IMR-90 (cell line): ENCODE measurements at regions not wholly inside any gene's neighbourhood (a gene's known extent, or its start where the extent isn't known, plus 50 kb on each side); places are given as distances from the start of the nearest gene placed in this dataset.
"Not testable (repeated sequence)": the region's sequence is repeated elsewhere in the genome, so short reads cannot be mapped to it uniquely, and the experiment has no call there.

Experiments used
- ATAC-seq: fragments of 200-7000 bp; cut with Tn5 transposase; 2 replicates; pipeline ENCODE4 v1.9.1; 2020; ENCODE audit warnings: low read depth, mild to moderate bottlenecking, moderate library complexity
- BruUV-seq: library from RNA; stranded (reverse); fragments of 400-500 nt; replicated peaks from 2 replicates; lab custom pipeline; 2021; lab: Mats Ljungman, UMichigan
- CTCF ChIA-PET: fragments of 300-600 bp; formaldehyde crosslinking; extraction: SDS; loops from one replicate; lab custom pipeline; 2021; ENCODE audit warnings: antibody characterized with exemption; lab: Yijun Ruan, JAX
- POLR2A ChIA-PET: fragments of 300-600 bp; sonication (Branson Sonifier 250); formaldehyde crosslinking; loops from one replicate; lab custom pipeline; 2022; ENCODE audit warnings: antibody characterized with exemption; ENCODE audit not compliant: unreplicated experiment; lab: Charles Lee
- DNase-seq: peaks from one replicate; pipeline ENCODE4 v3.0.0; 2013
- H2AFZ ChIP-seq: replicated peaks from 2 replicates; pipeline ENCODE3; 2013; ENCODE audit warnings: low read length, mild to moderate bottlenecking; ENCODE audit not compliant: poor library complexity
- H2AK5ac ChIP-seq: 2 replicates; pipeline ENCODE4 v1.6.1; 2013; ENCODE audit warnings: low read depth, low read length, inconsistent platforms
- H2AK9ac ChIP-seq: replicated peaks from 2 replicates; pipeline ENCODE3; 2013; ENCODE audit warnings: mild to moderate bottlenecking, low read depth, low read length, moderate library complexity; ENCODE audit not compliant: poor library complexity
- H2BK120ac ChIP-seq: 2 replicates; pipeline ENCODE4 v1.6.1; 2013; ENCODE audit warnings: low read depth, low read length, inconsistent platforms
- H2BK15ac ChIP-seq: 3 replicates; pipeline ENCODE4 v1.6.1; 2013; ENCODE audit warnings: low read depth, low read length, inconsistent platforms
- H2BK20ac ChIP-seq: 2 replicates; pipeline ENCODE4 v1.6.1; 2013; ENCODE audit warnings: low read depth, mild to moderate bottlenecking, inconsistent platforms, low read length, moderate library complexity
- H2BK5ac ChIP-seq: 2 replicates; pipeline ENCODE4 v1.6.1; 2013; ENCODE audit warnings: mild to moderate bottlenecking, low read depth, low read length, inconsistent platforms; ENCODE audit not compliant: poor library complexity, severe bottlenecking
- H3K14ac ChIP-seq: replicated peaks from 2 replicates; pipeline ENCODE4 v1.6.1; 2013; ENCODE audit warnings: low read depth, low read length, inconsistent platforms
- H3K18ac ChIP-seq: 2 replicates; pipeline ENCODE4 v1.6.1; 2013; ENCODE audit warnings: low read depth, low read length, control low read depth
- H3K23ac ChIP-seq: 2 replicates; pipeline ENCODE4 v1.6.1; 2013; ENCODE audit warnings: low read depth, low read length, inconsistent platforms
- H3K27ac ChIP-seq: 2 replicates; pipeline ENCODE4 v1.5.1; 2013; ENCODE audit warnings: mild to moderate bottlenecking, control low read depth, low read length; ENCODE audit not compliant: insufficient read depth
- H3K27me3 ChIP-seq: 2 replicates; pipeline ENCODE4 v1.6.1; 2013; ENCODE audit warnings: low read length; ENCODE audit not compliant: control insufficient read depth, insufficient read depth
- H3K36me3 ChIP-seq: 2 replicates; pipeline ENCODE4 v1.6.1; 2013; ENCODE audit warnings: low read length, mixed read lengths; ENCODE audit not compliant: control insufficient read depth, insufficient read depth
- H3K4ac ChIP-seq: 2 replicates; pipeline ENCODE4 v1.6.1; 2013; ENCODE audit warnings: low read depth, low read length, inconsistent platforms
- H3K4me1 ChIP-seq: 2 replicates; pipeline ENCODE4 v1.6.1; 2013; ENCODE audit warnings: low read length, mixed read lengths; ENCODE audit not compliant: control insufficient read depth, insufficient read depth
- H3K4me2 ChIP-seq: 2 replicates; pipeline ENCODE4 v1.6.1; 2013; ENCODE audit warnings: low read depth, mild to moderate bottlenecking, control low read depth, low read length, moderate library complexity
- H3K4me3 ChIP-seq: 2 replicates; pipeline ENCODE4 v1.5.1; 2013; ENCODE audit warnings: low read depth, mild to moderate bottlenecking, control low read depth, low read length, moderate library complexity; ENCODE audit not compliant: insufficient read depth
- H3K56ac ChIP-seq: 2 replicates; pipeline ENCODE4 v1.6.1; 2013; ENCODE audit warnings: low read length, inconsistent platforms; ENCODE audit not compliant: insufficient read depth; ENCODE audit errors: extremely low read depth
- H3K79me1 ChIP-seq, 2 experiments: 2 replicates each; pipeline ENCODE4 v1.6.1; 2013; ENCODE audit warnings: low read length in 2 of 2, inconsistent platforms in 1 of 2, low read depth in 1 of 2
- H3K9ac ChIP-seq: 2 replicates; pipeline ENCODE4 v1.6.1; 2013; ENCODE audit warnings: low read depth, low read length, control low read depth
- H3K9me1 ChIP-seq: 2 replicates; pipeline ENCODE4 v1.6.1; 2013; ENCODE audit warnings: low read length, inconsistent platforms; ENCODE audit not compliant: insufficient read depth
- H3K9me3 ChIP-seq: 2 replicates; pipeline ENCODE4 v1.6.1; 2013; ENCODE audit warnings: low read length; ENCODE audit not compliant: control insufficient read depth, insufficient read depth
- H4K20me1 ChIP-seq: 2 replicates; pipeline ENCODE4 v1.6.1; 2013; ENCODE audit warnings: low read length, inconsistent platforms; ENCODE audit not compliant: insufficient read depth
- H4K5ac ChIP-seq: 2 replicates; pipeline ENCODE4 v1.6.1; 2013; ENCODE audit warnings: mild to moderate bottlenecking, low read depth, low read length, control low read depth
- H4K8ac ChIP-seq, 2 experiments: 2 replicates each; pipeline ENCODE4 v1.6.1; 2013; ENCODE audit warnings: low read depth in 2 of 2, low read length in 2 of 2, control low read depth in 1 of 2, inconsistent platforms in 1 of 2
- H4K91ac ChIP-seq: 2 replicates; pipeline ENCODE4 v1.6.1; 2013; ENCODE audit warnings: low read depth, low read length, inconsistent platforms; ENCODE audit not compliant: insufficient read depth
- BHLHE40 ChIP-seq: fragments of 150-350 bp; IDR thresholded peaks from 2 replicates; pipeline ENCODE4 v1.6.1; 2016; ENCODE audit warnings: mild to moderate bottlenecking, low read depth, low read length
- MAZ ChIP-seq: IDR thresholded peaks from 2 replicates; pipeline ENCODE4 v1.6.1; 2012; ENCODE audit warnings: low read depth, mild to moderate bottlenecking, low read length, improper control_type of control experiment, moderate library complexity, borderline replicate concordance
- MXI1 ChIP-seq: IDR thresholded peaks from 2 replicates; pipeline ENCODE4 v1.6.1; 2012; ENCODE audit warnings: low read depth, mild to moderate bottlenecking, low read length, moderate library complexity, borderline replicate concordance
- POLR2A ChIP-seq: IDR thresholded peaks from 2 replicates; pipeline ENCODE4 v1.6.1; 2012; ENCODE audit warnings: mild to moderate bottlenecking, low read depth, low read length
- WGBS, 2 experiments: methylation state at CpG; one replicate each; pipeline versions ENCODE4 v1.1.5 to v1.1.7; 2013; ENCODE audit warnings: missing lambda C conversion rate in 2 of 2; ENCODE audit not compliant: insufficient read length in 1 of 2; ENCODE audit errors: extremely low coverage in 2 of 2; 5-methylcytosine and 5-hydroxymethylcytosine counted together
- dilution Hi-C: fragments of 300-500 bp; cut with HindIII; formaldehyde crosslinking; loops from one replicate; pipeline ENCODE4 v1.14.3; 2018; ENCODE audit warnings: low sequenced_read_pairs; ENCODE audit not compliant: unreplicated experiment
- in situ Hi-C: fragments of 300-500 bp; cut with MboI; formaldehyde crosslinking; loops from 3 replicates; pipeline ENCODE4 v1.14.3; 2019; ENCODE audit warnings: low sequenced_read_pairs, inconsistent platforms, mixed read lengths
- intact Hi-C: fragments of 100-400 bp; cut with micrococcal nuclease; formaldehyde crosslinking; loops from 2 replicates; pipeline ENCODE4 v1.10.0; 2022
- TF ChIP-seq, protein P1 (sequence below): fragments of 150-350 bp; IDR thresholded peaks from 2 replicates; pipeline ENCODE4 v1.6.1; 2017; ENCODE audit warnings: mild to moderate bottlenecking, antibody characterized with exemption, low read length, low read depth

DNA sequence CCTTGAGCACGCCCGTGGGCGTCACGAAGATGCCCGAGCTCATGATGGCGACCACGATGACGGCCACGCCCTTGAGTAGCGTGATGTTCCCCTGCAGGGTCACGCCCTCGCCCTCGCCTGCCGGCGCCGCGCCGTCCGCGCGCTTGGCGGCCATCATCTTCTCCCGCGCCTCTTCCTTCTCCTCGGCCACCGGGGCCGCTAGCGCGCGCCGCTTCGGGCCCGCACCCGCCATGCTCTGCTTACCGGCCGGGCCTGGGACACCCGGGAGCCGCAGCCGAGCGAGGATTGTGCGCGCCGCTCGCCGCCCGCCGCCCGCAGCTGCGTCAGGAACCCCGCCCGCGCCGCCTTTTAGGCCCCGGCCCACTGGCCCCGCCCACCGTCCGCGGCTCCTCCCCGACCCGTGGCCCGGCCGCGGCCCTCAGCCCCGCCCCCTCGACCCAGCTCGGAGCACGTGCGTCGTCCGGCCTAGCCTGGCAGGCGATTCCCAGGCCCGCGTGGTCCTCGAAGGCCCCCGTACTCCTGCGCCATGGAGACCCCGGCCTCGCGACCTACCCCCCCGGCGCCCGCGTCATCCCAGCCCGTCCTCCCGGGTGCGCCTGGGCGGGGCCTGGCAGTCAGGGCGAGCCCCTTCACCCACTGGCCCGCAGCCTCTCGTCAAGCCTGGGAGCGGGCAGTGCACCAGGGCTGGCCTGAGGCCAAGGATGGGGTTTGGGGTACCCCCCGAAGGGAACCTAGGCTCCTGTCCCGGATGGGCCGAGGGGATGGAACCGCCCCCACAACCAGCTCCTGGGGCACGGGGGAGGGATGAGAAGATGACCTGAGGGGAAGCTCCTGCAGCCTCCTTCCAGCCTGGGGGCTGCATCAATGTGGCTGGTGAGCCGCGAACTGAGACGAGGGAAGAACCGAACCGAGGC lies 79.0 kb upstream of the METTL9 start:
- H3K79me1 ChIP-seq: peaks cover 4 to 11% of the 10 kb centered on the region in 2 experiments; a peak in 2 of 4 replicates
- H3K18ac ChIP-seq, H3K9me1 ChIP-seq, H3K27me3 ChIP-seq, H2BK15ac ChIP-seq, H3K36me3 ChIP-seq, in situ Hi-C loops, intact Hi-C loops, H2AK9ac ChIP-seq, H4K5ac ChIP-seq, H2BK20ac ChIP-seq, dilution Hi-C loops, H4K91ac ChIP-seq, H3K14ac ChIP-seq, H3K23ac ChIP-seq, H3K56ac ChIP-seq, BruUV-seq, H3K4me1 ChIP-seq, CTCF ChIA-PET, H3K9me3 ChIP-seq, POLR2A ChIA-PET: not testable (repeated sequence)
- peak overlapping the region; percentile 68 to 75; a peak in 2 of 4 replicates for H4K8ac ChIP-seq
- peaks cover 32% of the 10 kb centered on the region for H4K20me1 ChIP-seq
- 0 out of 2 replicates have a peak overlapping the region, but pooled peaks have one; percentile 25 for H2BK120ac ChIP-seq
- H3K9ac ChIP-seq: peak overlapping the region; percentile 76
- peak overlapping the region; percentile 85 for H3K4me3 ChIP-seq
- 1% methylated on average over 72 of the region's 101 CpGs; no CpG with 5 or more reads in 1 of the 2 experiments for WGBS, 2 experiments
- peak overlapping the region; percentile 88 for H2AFZ ChIP-seq
- DNase-seq: peak; percentile 89
- peak; percentile 85 for TF ChIP-seq BHLHE40
- peak; percentile 67; the same call in 1 of the 2 replicates for TF ChIP-seq MAZ
- TF ChIP-seq MXI1: peak; percentile 42
- TF ChIP-seq POLR2A: peak; percentile 95
- TF ChIP-seq, protein P1, sequence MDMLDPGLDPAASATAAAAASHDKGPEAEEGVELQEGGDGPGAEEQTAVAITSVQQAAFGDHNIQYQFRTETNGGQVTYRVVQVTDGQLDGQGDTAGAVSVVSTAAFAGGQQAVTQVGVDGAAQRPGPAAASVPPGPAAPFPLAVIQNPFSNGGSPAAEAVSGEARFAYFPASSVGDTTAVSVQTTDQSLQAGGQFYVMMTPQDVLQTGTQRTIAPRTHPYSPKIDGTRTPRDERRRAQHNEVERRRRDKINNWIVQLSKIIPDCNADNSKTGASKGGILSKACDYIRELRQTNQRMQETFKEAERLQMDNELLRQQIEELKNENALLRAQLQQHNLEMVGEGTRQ: peak; percentile 72
- peak overlapping the region; percentile 30; the same call in 1 of the 2 replicates for H3K4me2 ChIP-seq
- peak overlapping the region; percentile 77 for H3K27ac ChIP-seq
- peak overlapping the region; percentile 80 for H2AK5ac ChIP-seq
- peak overlapping the region; percentile 5; the same call in 1 of the 2 replicates for H3K4ac ChIP-seq
- peak overlapping the region; percentile 61 for H2BK5ac ChIP-seq
- peak; percentile 83 for ATAC-seq

DNA sequence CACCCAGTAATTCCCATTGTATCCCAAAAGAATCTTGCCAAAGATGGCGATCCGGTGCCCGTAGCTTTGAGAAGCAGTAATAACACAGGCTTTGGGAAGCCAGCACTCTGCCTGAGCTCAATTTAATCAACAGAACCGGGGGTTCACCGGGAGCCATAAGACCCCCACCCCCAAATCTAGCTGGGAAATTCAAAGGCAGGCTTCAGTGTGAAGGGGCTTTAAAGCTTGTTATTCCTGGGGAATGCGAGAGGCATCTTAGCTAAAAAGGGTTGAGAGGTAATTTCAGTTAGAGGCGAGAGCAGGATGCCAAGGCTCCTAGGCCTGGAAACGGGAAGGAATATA lies 78.4 kb upstream of the METTL9 start:
- H2BK20ac ChIP-seq: peak overlapping the region; percentile 23; the same call in 1 of the 2 replicates
- peak overlapping the region; percentile 45 for H3K27ac ChIP-seq
- H3K14ac ChIP-seq: peak overlapping the region; percentile 1; the same call in 1 of the 2 replicates
- H2AK9ac ChIP-seq, H3K79me1 ChIP-seq, in situ Hi-C loops, intact Hi-C loops, BruUV-seq, H3K9me3 ChIP-seq, CTCF ChIA-PET, H3K18ac ChIP-seq, DNase-seq, ATAC-seq, H3K4me2 ChIP-seq, dilution Hi-C loops, H3K4me3 ChIP-seq, H3K36me3 ChIP-seq, POLR2A ChIA-PET, H3K23ac ChIP-seq, H3K27me3 ChIP-seq, H3K9me1 ChIP-seq: not testable (repeated sequence)
- H2BK120ac ChIP-seq: peak overlapping the region; percentile 70
- H4K8ac ChIP-seq: peak overlapping the region; percentile 17 to 68
- peak overlapping the region; percentile 53 for H2BK5ac ChIP-seq
- peaks cover 27% of the 10 kb centered on the region for H4K20me1 ChIP-seq
- H3K9ac ChIP-seq: peak overlapping the region; percentile 13; the same call in 1 of the 2 replicates
- H2BK15ac ChIP-seq: peak overlapping the region; percentile 9; the same call in 1 of the 3 replicates
- peak overlapping the region; percentile 50; the same call in 1 of the 2 replicates for H2AK5ac ChIP-seq
- peak overlapping the region; percentile 24; the same call in 1 of the 2 replicates for H3K56ac ChIP-seq
- WGBS, 2 experiments: no CpG with 5 or more reads among the region's 8 CpGs
- peaks cover 10% of the 10 kb centered on the region for H3K4me1 ChIP-seq
- peak overlapping the region; percentile 78; the same call in 1 of the 2 replicates for H4K91ac ChIP-seq
- H3K4ac ChIP-seq: peak overlapping the region; percentile 12
- peak overlapping the region; percentile 55; the same call in 1 of the 2 replicates for H4K5ac ChIP-seq
- H2AFZ ChIP-seq: peak overlapping the region; percentile 65
